ENCODE measurements at regions not wholly inside any gene's neighbourhood (a gene's known extent, or its start where the extent isn't known, plus 50 kb on each side); places are given as distances from the start of the nearest gene placed in this dataset.
A peak's percentile ranks its signal among the peaks of the same experiment; 100 is the strongest.

DNA sequence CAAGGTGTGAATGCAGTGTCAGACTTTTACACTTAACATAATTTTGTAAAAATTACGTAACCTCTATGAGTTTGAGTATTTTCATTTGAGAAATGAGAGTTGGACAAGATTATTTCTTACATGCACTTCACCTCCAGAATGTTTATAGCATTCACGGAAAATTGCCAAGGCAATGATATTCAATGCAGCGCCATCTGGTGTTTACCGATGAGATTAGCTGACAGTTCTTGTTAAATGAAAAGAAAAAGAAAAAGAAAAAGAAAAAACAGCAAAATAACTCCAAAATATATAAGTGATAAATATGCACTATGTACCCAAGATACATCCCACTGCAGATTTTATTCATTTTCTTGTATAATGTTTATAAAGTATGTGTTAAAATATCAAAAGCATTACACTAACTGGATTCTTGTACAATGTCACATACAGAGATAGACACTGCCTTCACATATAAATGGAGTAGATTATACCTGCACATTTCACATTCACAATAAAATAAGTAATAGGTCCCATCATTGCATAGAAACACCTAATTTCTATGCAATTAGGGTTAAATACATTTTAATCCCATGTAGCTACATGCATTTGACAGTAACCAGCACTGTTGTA, 976.3 kb upstream of the FAT3 start:
- TF ChIP-seq, protein P1, sequence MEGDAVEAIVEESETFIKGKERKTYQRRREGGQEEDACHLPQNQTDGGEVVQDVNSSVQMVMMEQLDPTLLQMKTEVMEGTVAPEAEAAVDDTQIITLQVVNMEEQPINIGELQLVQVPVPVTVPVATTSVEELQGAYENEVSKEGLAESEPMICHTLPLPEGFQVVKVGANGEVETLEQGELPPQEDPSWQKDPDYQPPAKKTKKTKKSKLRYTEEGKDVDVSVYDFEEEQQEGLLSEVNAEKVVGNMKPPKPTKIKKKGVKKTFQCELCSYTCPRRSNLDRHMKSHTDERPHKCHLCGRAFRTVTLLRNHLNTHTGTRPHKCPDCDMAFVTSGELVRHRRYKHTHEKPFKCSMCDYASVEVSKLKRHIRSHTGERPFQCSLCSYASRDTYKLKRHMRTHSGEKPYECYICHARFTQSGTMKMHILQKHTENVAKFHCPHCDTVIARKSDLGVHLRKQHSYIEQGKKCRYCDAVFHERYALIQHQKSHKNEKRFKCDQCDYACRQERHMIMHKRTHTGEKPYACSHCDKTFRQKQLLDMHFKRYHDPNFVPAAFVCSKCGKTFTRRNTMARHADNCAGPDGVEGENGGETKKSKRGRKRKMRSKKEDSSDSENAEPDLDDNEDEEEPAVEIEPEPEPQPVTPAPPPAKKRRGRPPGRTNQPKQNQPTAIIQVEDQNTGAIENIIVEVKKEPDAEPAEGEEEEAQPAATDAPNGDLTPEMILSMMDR (IDR thresholded peaks at IDR 0.05; ENCODE audit: poor library complexity), result peak; percentile 72
- TF ChIP-seq EZH2phosphoT487 (IDR thresholded peaks at IDR 0.05; ENCODE audit: low read depth, severe bottlenecking, unreplicated experiment) (no peak), EZH2 (IDR thresholded peaks at IDR 0.05; ENCODE audit: borderline replicate concordance) (no peak)
- H3K27me3 ChIP-seq, result no peaks in the 10 kb centered on the region
- peak; percentile 65 for DNase-seq (ENCODE audit: low spot score)
- no peaks in the 10 kb centered on the region for H3K4me1 ChIP-seq (ENCODE audit: insufficient read depth)
- no peaks in the 10 kb centered on the region for H3K36me3 ChIP-seq (replicated peaks; ENCODE audit: insufficient read depth, low read depth)
- H3K79me2 ChIP-seq, result no peaks in the 10 kb centered on the region
- H3K4me2 ChIP-seq, result no peak overlapping the region
- H2AFZ ChIP-seq, result no peak overlapping the region
- H3K9me3 ChIP-seq (ENCODE audit: low read depth), result no peaks in the 10 kb centered on the region
- H3K27ac ChIP-seq, result no peak overlapping the region
- H3K9me2 ChIP-seq (replicated peaks; ENCODE audit: insufficient read depth), result no peaks in the 10 kb centered on the region
- H4K20me1 ChIP-seq (ENCODE audit: insufficient read depth, poor library complexity, severe bottlenecking), result no peaks in the 10 kb centered on the region
- WGBS (ENCODE audit: low lambda C conversion rate, missing lambda C conversion rate), result 20% methylated on average over 4 of the region's 4 CpGs
- no peak overlapping the region for H3K4me3 ChIP-seq

DNA sequence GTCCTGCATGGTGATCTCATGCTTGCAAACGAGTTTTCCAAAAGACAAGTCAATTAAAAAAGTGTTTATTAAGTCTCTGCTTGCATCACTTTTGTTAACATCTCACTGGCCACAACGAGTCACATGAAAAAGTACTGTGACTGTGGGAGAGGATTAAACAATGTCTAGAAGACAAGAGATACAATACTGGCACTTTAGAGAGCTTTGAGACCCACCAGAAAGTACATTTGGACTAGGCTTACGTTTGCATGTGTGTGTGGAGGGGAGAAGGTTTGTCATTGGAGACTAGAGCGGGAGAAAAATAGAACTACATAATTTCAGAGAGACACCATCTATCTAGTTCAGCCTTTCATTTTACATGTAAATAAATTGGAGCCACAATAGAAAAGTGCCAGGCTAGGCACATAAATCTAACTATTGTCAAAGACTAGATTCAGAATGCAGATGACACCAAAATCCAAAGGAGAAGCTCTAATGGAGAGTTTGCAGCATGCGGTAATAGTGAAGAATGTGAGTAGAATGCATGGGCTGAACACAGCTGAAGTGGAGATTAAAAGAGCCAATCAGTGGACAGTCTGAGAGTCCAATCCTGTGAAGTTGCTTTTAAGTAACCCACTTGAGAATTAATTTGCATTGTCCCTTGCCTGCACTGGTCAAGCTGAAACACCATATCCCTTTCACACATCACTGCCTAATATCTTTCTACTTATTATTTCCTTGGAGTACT, 977.4 kb upstream of the FAT3 start:
- no peaks in the 10 kb centered on the region for H3K27me3 ChIP-seq
- H3K36me3 ChIP-seq (replicated peaks; ENCODE audit: insufficient read depth, low read depth), result no peaks in the 10 kb centered on the region
- no peak overlapping the region for H3K4me3 ChIP-seq
- no peaks in the 10 kb centered on the region for H3K4me1 ChIP-seq (ENCODE audit: insufficient read depth)
- H3K79me2 ChIP-seq, result no peaks in the 10 kb centered on the region
- no peak overlapping the region for H3K4me2 ChIP-seq
- H3K9me2 ChIP-seq (replicated peaks; ENCODE audit: insufficient read depth), result no peaks in the 10 kb centered on the region
- no peaks in the 10 kb centered on the region for H4K20me1 ChIP-seq (ENCODE audit: insufficient read depth, poor library complexity, severe bottlenecking)
- no peak overlapping the region for H2AFZ ChIP-seq
- H3K9me3 ChIP-seq (ENCODE audit: low read depth), result no peaks in the 10 kb centered on the region
- no peak for DNase-seq (ENCODE audit: low spot score)
- H3K27ac ChIP-seq, result no peak overlapping the region
- TF ChIP-seq, protein P1 (IDR thresholded peaks at IDR 0.05; ENCODE audit: poor library complexity), result no peak
- TF ChIP-seq EZH2 (IDR thresholded peaks at IDR 0.05; ENCODE audit: borderline replicate concordance) (no peak), EZH2phosphoT487 (IDR thresholded peaks at IDR 0.05; ENCODE audit: low read depth, severe bottlenecking, unreplicated experiment) (no peak)
- WGBS (ENCODE audit: low lambda C conversion rate, missing lambda C conversion rate), result 83% methylated on average over 5 of the region's 5 CpGs

DNA sequence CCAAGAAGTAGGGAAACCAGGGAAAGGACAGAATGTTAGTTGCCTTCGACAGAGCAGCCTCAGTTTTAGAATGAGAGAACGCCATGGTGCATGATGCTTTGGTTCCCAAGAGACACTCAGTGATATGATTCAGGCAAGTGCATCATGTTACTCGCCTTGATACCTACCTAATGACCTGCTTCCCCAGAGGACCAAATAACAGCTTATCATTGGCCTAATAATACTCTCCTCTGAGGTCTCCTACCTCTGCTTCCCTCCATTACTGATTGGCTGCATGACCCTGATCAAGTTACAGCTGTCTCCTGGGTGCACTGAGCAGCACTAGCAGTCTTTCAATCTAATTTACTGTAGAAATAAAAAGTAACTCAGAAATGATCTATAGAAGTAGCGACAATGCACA, 979.7 kb upstream of the FAT3 start:
- Histone ChIP-seq H3K27ac (no peak overlapping the region), H3K36me3 (replicated peaks; ENCODE audit: insufficient read depth, low read depth) (no peaks in the 10 kb centered on the region), H3K27me3 (no peaks in the 10 kb centered on the region), H3K9me3 (ENCODE audit: low read depth) (no peaks in the 10 kb centered on the region), H3K4me1 (ENCODE audit: insufficient read depth) (no peaks in the 10 kb centered on the region), H3K79me2 (no peaks in the 10 kb centered on the region), H3K4me3 (no peak overlapping the region), H3K9me2 (replicated peaks; ENCODE audit: insufficient read depth) (no peaks in the 10 kb centered on the region), H3K4me2 (no peak overlapping the region), H4K20me1 (ENCODE audit: insufficient read depth, poor library complexity, severe bottlenecking) (no peaks in the 10 kb centered on the region), H2AFZ (no peak overlapping the region)
- TF ChIP-seq EZH2 (IDR thresholded peaks at IDR 0.05; ENCODE audit: borderline replicate concordance) (no peak), EZH2phosphoT487 (IDR thresholded peaks at IDR 0.05; ENCODE audit: low read depth, severe bottlenecking, unreplicated experiment) (no peak)
- TF ChIP-seq, protein P1 (IDR thresholded peaks at IDR 0.05; ENCODE audit: poor library complexity), result no peak
- WGBS (ENCODE audit: low lambda C conversion rate, missing lambda C conversion rate), result 92% methylated on average over 4 of the region's 4 CpGs
- no peak for DNase-seq (ENCODE audit: low spot score)

Measured in hepatocyte (in vitro differentiated cells).